HG03520 (cell line): ENCODE measurements at regions not wholly inside any gene's neighbourhood (a gene's known extent, or its start where the extent isn't known, plus 50 kb on each side); places are given as distances from the start of the nearest gene placed in this dataset.
"Not testable (repeated sequence)": the region's sequence is repeated elsewhere in the genome, so short reads cannot be mapped to it uniquely, and the experiment has no call there.

Source experiments
- ATAC-seq: cut with Tn5 transposase; IDR thresholded peaks from one replicate; pipeline ENCODE4 v1.9.1; 2021; ENCODE audit warnings: mild to moderate bottlenecking, moderate library complexity; ENCODE audit not compliant: unreplicated experiment

GRCh38 chr3:18194431-18194830 lies 230.7 kb downstream of the SATB1 start:
- no peak for ATAC-seq

- no peak for ATAC-seq
These were observed 234.5 kb downstream of the SATB1 start for GRCh38 chr3:18190646-18191045.

GRCh38 chr3:18189282-18190050 lies 235.7 kb downstream of the SATB1 start:
- ATAC-seq = no peak

- no peak for ATAC-seq
These were observed 236.6 kb downstream of the SATB1 start for GRCh38 chr3:18188491-18188890.

- no peak for ATAC-seq
These were observed 239.5 kb downstream of the SATB1 start for GRCh38 chr3:18185624-18186023.

- ATAC-seq = not testable (repeated sequence)
These were observed 242.2 kb downstream of the SATB1 start for GRCh38 chr3:18182923-18183322.

- ATAC-seq = no peak
These were observed 245.6 kb downstream of the SATB1 start for GRCh38 chr3:18179521-18179920.

GRCh38 chr3:18177271-18177670 lies 247.9 kb downstream of the SATB1 start:
- ATAC-seq = no peak

- ATAC-seq = not testable (repeated sequence)
These were observed 251.2 kb downstream of the SATB1 start for GRCh38 chr3:18173891-18174290.

GRCh38 chr3:18159681-18160080 lies 265.5 kb downstream of the SATB1 start:
- ATAC-seq = no peak

GRCh38 chr3:18153571-18154173 lies 271.5 kb downstream of the SATB1 start:
- no peak for ATAC-seq

- ATAC-seq = no peak
These were observed 273.9 kb downstream of the SATB1 start for GRCh38 chr3:18151199-18151598.

- no peak for ATAC-seq
These were observed 275.2 kb downstream of the SATB1 start for GRCh38 chr3:18149935-18150334.

- no peak for ATAC-seq
These were observed 275.8 kb downstream of the SATB1 start for GRCh38 chr3:18149386-18149785.

GRCh38 chr3:18144571-18144970 lies 280.6 kb downstream of the SATB1 start:
- no peak for ATAC-seq

- no peak for ATAC-seq
These were observed 281.8 kb downstream of the SATB1 start for GRCh38 chr3:18143258-18143780.

- no peak for ATAC-seq
These were observed 287.2 kb downstream of the SATB1 start for GRCh38 chr3:18137958-18138357.

GRCh38 chr3:18135060-18135814 lies 289.9 kb downstream of the SATB1 start:
- ATAC-seq = no peak

GRCh38 chr3:18134386-18135059 lies 290.6 kb downstream of the SATB1 start:
- no peak for ATAC-seq

- no peak for ATAC-seq
These were observed 292.1 kb downstream of the SATB1 start for GRCh38 chr3:18132991-18133390.
